K562 (cell line): ENCODE measurements at regions not wholly inside any gene's neighbourhood (a gene's known extent, or its start where the extent isn't known, plus 50 kb on each side); places are given as distances from the start of the nearest gene placed in this dataset.

Source experiments
- ATAC-seq: fragments of 200-7000 bp; cut with Tn5 transposase; 3 replicates; pipeline ENCODE4 v1.9.1; 2020; ENCODE audit warnings: moderate library complexity
- BruUV-seq: library from RNA; stranded (reverse); fragments of 400-500 nt; replicated peaks from 2 replicates; lab custom pipeline; 2021; lab: Mats Ljungman, UMichigan
- CTCF ChIA-PET: fragments of 300-600 bp; formaldehyde crosslinking; extraction: SDS; loops from one replicate; lab custom pipeline; 2021; ENCODE audit warnings: low intra/inter-chr PET ratio; lab: Yijun Ruan, JAX
- POLR2A ChIA-PET: fragments of 300-600, 350-650 bp; sonication (Branson Sonifier 250); formaldehyde crosslinking; extraction: SDS; loops from one replicate; lab custom pipeline; 2021; ENCODE audit warnings: antibody characterized with exemption, inconsistent platforms; lab: Yijun Ruan, JAX
- DNase-seq, 4 experiments: peaks; one replicate each; pipeline versions ENCODE4 v3.0.0 to v3.0.0-alpha.2; 2011 to 2018; ENCODE audit warnings: low spot score in 3 of 4, mixed read lengths in 3 of 4; ENCODE audit errors: extremely low read depth in 1 of 4
- FAIRE-seq: peaks from 2 replicates; lab custom pipeline; 2011; peaks lifted over from hg19 to GRCh38; lab: Jason Lieb, UNC
- H2AFZ ChIP-seq: 2 replicates; pipeline ENCODE4 v1.6.0; 2011; ENCODE audit warnings: low read depth, low read length, control low read depth, inconsistent platforms
- H3K27ac ChIP-seq: fragments of 200-600 bp; 3 replicates; pipeline ENCODE4 v1.8.0; 2011; ENCODE audit warnings: low read depth, mild to moderate bottlenecking, control low read depth, inconsistent platforms, low read length, moderate library complexity, mixed read lengths; ENCODE audit errors: extremely low read depth
- H3K27me3 ChIP-seq, 2 experiments: fragments of 300-600 bp in 1 of 2; 2 replicates in 1 of 2; 3 replicates in 1 of 2; pipeline versions ENCODE4 v1.6.0 to v1.8.0; 2011; ENCODE audit warnings: inconsistent platforms in 2 of 2, low read length in 2 of 2, mild to moderate bottlenecking in 1 of 2, mixed read lengths in 1 of 2, moderate library complexity in 1 of 2; ENCODE audit not compliant: control insufficient read depth in 2 of 2, insufficient read depth in 2 of 2
- H3K36me3 ChIP-seq: fragments of 300-600 bp; 3 replicates; pipeline ENCODE4 v1.8.0; 2011; ENCODE audit warnings: mild to moderate bottlenecking, low read length, inconsistent platforms; ENCODE audit not compliant: control insufficient read depth, insufficient read depth
- H3K4me1 ChIP-seq, 2 experiments: fragments of 200-600 bp in 1 of 2; replicated peaks in 1 of 2; 2 replicates in 1 of 2; 3 replicates in 1 of 2; pipeline versions ENCODE4 v1.5.1 to v1.8.0; 2011; ENCODE audit warnings: inconsistent platforms in 2 of 2, low read length in 2 of 2, mild to moderate bottlenecking in 1 of 2, mixed read lengths in 1 of 2, moderate library complexity in 1 of 2; ENCODE audit not compliant: control insufficient read depth in 2 of 2, insufficient read depth in 2 of 2
- H3K4me2 ChIP-seq: 2 replicates; pipeline ENCODE4 v1.6.1; 2011; ENCODE audit warnings: low read length, control low read depth, inconsistent platforms, mixed read lengths; ENCODE audit not compliant: insufficient read depth
- H3K4me3 ChIP-seq: fragments of 200-600 bp; sonication (generic), shearing (Covaris generic); 2 replicates; pipeline ENCODE4 v1.5.1; 2016; ENCODE audit warnings: control low read depth, inconsistent platforms
- H3K79me2 ChIP-seq: fragments of 200-600 bp; 3 replicates; pipeline ENCODE4 v1.8.0; 2011; ENCODE audit warnings: low read length, inconsistent platforms; ENCODE audit not compliant: control insufficient read depth, insufficient read depth
- H3K9ac ChIP-seq, 2 experiments: 2 replicates each; pipeline versions ENCODE4 v1.6.0 to v1.6.1; 2011; ENCODE audit warnings: low read depth in 2 of 2, low read length in 2 of 2, control low read depth in 1 of 2, inconsistent platforms in 1 of 2, mild to moderate bottlenecking in 1 of 2, mixed read lengths in 1 of 2; ENCODE audit not compliant: insufficient read depth in 1 of 2
- H3K9me1 ChIP-seq: one replicate; pipeline ENCODE4 v1.6.0; 2011; ENCODE audit warnings: inconsistent platforms, mild to moderate bottlenecking, low read length, moderate library complexity; ENCODE audit not compliant: control insufficient read depth, insufficient read depth
- H3K9me3 ChIP-seq: replicated peaks from 2 replicates; pipeline ENCODE4 v1.5.1; 2011; ENCODE audit warnings: low read depth, low read length, inconsistent platforms; ENCODE audit not compliant: control insufficient read depth, insufficient read depth
- H4K20me1 ChIP-seq: replicated peaks from 2 replicates; pipeline ENCODE4 v1.6.1; 2011; ENCODE audit warnings: low read length, inconsistent platforms, mixed read lengths; ENCODE audit not compliant: control insufficient read depth, insufficient read depth
- DDX20 ChIP-seq: fragments of 450-650 bp; IDR thresholded peaks from 2 replicates; pipeline ENCODE4 v1.6.1; 2016; ENCODE audit warnings: missing genetic modification characterization, low read depth, mild to moderate bottlenecking, missing compliant biosample characterization, moderate library complexity
- GATA2 ChIP-seq: sonication (generic); formaldehyde crosslinking; IDR thresholded peaks from 2 replicates; pipeline ENCODE4 v1.4.0; 2020; ENCODE audit warnings: mild to moderate bottlenecking, missing genetic modification reagents
- HMG20A ChIP-seq: fragments of 450-650 bp; formaldehyde crosslinking; conservative IDR thresholded peaks from 2 replicates; pipeline ENCODE4 v1.4.0; 2020; ENCODE audit warnings: mild to moderate bottlenecking, mixed read lengths
- TBP ChIP-seq: optimal IDR thresholded peaks from 2 replicates; pipeline ENCODE3; 2011; ENCODE audit warnings: low read depth, low read length, improper control_type of control experiment
- ZFPM2 ChIP-seq: fragments of 250-450 bp; sonication (Bioruptor Pico); IDR thresholded peaks from 2 replicates; pipeline ENCODE4 v1.5.1; 2022; ENCODE audit warnings: mild to moderate bottlenecking
- ZNF324 ChIP-seq: fragments of 250-450 bp; sonication (Bioruptor Pico); IDR thresholded peaks from 2 replicates; pipeline ENCODE4 v1.4.0; 2020; ENCODE audit warnings: mild to moderate bottlenecking
- ZZZ3 ChIP-seq: fragments of 450-650 bp; IDR thresholded peaks from 2 replicates; pipeline ENCODE4 v1.6.1; 2016; ENCODE audit warnings: antibody characterized with exemption, mild to moderate bottlenecking, moderate library complexity
- WGBS: fragments of 100-300 bp; shearing (Covaris generic); methylation state at CpG from one replicate; pipeline ENCODE4 v1.1.6; 2016; ENCODE audit warnings: low coverage, mixed read lengths; ENCODE audit not compliant: insufficient coverage; ENCODE audit errors: missing lambda C conversion rate; 5-methylcytosine and 5-hydroxymethylcytosine counted together
- in situ Hi-C: fragments of 300-500 bp; cut with MboI; formaldehyde crosslinking; loops from 4 replicates; pipeline ENCODE4 v1.15.0; 2018; ENCODE audit warnings: inconsistent platforms, mixed read lengths
- intact Hi-C: fragments of 100-400 bp; cut with micrococcal nuclease; formaldehyde crosslinking; loops from 2 replicates; pipeline ENCODE4 v1.14.2; 2022
- TF ChIP-seq, protein P1 (sequence below): sonication (generic); formaldehyde crosslinking; IDR thresholded peaks from 2 replicates; pipeline ENCODE4 v1.9.0; 2022; ENCODE audit warnings: mild to moderate bottlenecking, missing genetic modification reagents
- TF ChIP-seq, protein P2 (sequence below): fragments of 450-650 bp; formaldehyde crosslinking; IDR thresholded peaks from 2 replicates; pipeline ENCODE4 v1.4.0; 2020; ENCODE audit warnings: mild to moderate bottlenecking, moderate library complexity

DNA sequence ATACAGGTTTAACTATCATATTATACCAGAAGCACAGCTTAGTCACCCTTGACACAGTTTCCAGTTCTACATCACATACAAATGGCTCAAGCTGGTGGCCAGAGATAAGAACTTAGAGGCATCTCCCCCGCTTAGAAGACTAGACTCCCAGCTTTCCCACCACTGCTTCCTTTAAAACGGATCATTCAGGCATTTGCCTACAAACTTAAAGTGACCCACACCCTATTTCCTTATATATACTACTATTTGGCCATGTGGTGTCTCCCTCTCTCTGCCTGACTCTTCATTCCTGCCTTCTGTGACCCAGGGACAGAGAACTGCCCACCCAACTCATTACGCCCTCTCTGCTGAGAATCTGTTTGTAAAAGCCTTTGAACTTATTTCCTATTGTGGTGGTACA lies 781.2 kb upstream of the DIAPH2 start (continued):
- TF ChIP-seq DDX20 (tag) = no peak
- TF ChIP-seq TBP = no peak
- TF ChIP-seq, protein P1, sequence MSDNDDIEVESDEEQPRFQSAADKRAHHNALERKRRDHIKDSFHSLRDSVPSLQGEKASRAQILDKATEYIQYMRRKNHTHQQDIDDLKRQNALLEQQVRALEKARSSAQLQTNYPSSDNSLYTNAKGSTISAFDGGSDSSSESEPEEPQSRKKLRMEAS (CRISPR knock-in tag) = no peak

DNA sequence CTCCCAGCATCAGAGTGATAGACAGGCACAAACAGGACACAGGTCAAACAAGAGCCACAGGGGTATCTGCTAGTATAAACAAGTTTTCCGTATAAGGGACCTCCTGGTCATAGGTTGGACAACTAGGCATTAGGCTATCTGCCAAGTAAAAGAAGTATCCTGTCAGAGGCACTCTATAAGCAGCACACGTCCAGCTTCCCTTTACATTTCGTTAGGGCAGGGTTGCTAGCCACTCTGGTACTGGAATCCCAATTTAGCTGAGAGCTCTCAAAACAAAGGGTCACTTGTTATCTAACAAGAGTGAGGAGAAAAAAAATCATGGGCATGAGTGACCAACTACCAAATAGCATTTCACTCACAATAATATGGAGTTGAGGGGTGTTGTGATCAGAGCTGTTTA lies 780.7 kb upstream of the DIAPH2 start:
- ChIA-PET POLR2A (no interaction called here), CTCF (no interaction called here)
- H3K27ac ChIP-seq = no peak overlapping the region
- intact Hi-C loops (no loop called here), in situ Hi-C loops (no loop called here)
- no peaks in the 10 kb centered on the region for H3K9me1 ChIP-seq
- no peak overlapping the region for H2AFZ ChIP-seq
- DNase-seq = no peak
- TF ChIP-seq ZNF324 (CRISPR knock-in tag) (no peak), ZFPM2 (CRISPR knock-in tag) (no peak), HMG20A (CRISPR knock-in tag) (no peak), ZZZ3 (no peak), GATA2 (CRISPR knock-in tag) (no peak)
- TF ChIP-seq, protein P2, sequence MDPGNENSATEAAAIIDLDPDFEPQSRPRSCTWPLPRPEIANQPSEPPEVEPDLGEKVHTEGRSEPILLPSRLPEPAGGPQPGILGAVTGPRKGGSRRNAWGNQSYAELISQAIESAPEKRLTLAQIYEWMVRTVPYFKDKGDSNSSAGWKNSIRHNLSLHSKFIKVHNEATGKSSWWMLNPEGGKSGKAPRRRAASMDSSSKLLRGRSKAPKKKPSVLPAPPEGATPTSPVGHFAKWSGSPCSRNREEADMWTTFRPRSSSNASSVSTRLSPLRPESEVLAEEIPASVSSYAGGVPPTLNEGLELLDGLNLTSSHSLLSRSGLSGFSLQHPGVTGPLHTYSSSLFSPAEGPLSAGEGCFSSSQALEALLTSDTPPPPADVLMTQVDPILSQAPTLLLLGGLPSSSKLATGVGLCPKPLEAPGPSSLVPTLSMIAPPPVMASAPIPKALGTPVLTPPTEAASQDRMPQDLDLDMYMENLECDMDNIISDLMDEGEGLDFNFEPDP = no peak
- H3K27me3 ChIP-seq = no peaks in the 10 kb centered on the region
- H3K4me1 ChIP-seq = no peaks in the 10 kb centered on the region
- no peak overlapping the region for H3K9ac ChIP-seq
- no TSS peak for BruUV-seq
- no peaks in the 10 kb centered on the region for H3K36me3 ChIP-seq
- WGBS = 0% methylated on average over 3 of the region's 3 CpGs
- no peaks in the 10 kb centered on the region for H3K79me2 ChIP-seq
- no peak for ATAC-seq
- H3K4me3 ChIP-seq = no peak overlapping the region
- H4K20me1 ChIP-seq = no peaks in the 10 kb centered on the region
- H3K9me3 ChIP-seq = no peaks in the 10 kb centered on the region
- no peak for FAIRE-seq
- no peak overlapping the region for H3K4me2 ChIP-seq
